Activated CD8-positive, alpha-beta memory T cell treated with anti-CD3 and anti-CD28 coated beads, Interleukin-2, amount 50 U/mL, for 4 hours (primary cell): ENCODE measurements at regions not wholly inside any gene's neighbourhood (a gene's known extent, or its start where the extent isn't known, plus 50 kb on each side); places are given as distances from the start of the nearest gene placed in this dataset.
A peak's percentile ranks its signal among the peaks of the same experiment; 100 is the strongest.
"Not testable (repeated sequence)": the region's sequence is repeated elsewhere in the genome, so short reads cannot be mapped to it uniquely, and the experiment has no call there.

Experiments used
- DNase-seq: peaks from one replicate; pipeline ENCODE4 v3.0.0-alpha.2; 2020

- not testable (repeated sequence) for DNase-seq
These were observed 82.2 kb upstream of the ANTXRL start for GRCh38 chr10:46204482-46205102.

- not testable (repeated sequence) for DNase-seq
These were observed 76.4 kb upstream of the ANTXRL start for GRCh38 chr10:46210427-46210826.

GRCh38 chr10:46215426-46215825 is 71.4 kb upstream of the ANTXRL start:
- DNase-seq: no peak

GRCh38 chr10:46216003-46216634 is 70.7 kb upstream of the ANTXRL start:
- no peak for DNase-seq

- DNase-seq: no peak
These were observed 69.7 kb upstream of the ANTXRL start for GRCh38 chr10:46216836-46217751.

GRCh38 chr10:46217752-46218453 is 68.9 kb upstream of the ANTXRL start:
- DNase-seq: no peak

- DNase-seq: no peak
These were observed 67.9 kb upstream of the ANTXRL start for GRCh38 chr10:46218921-46219320.

GRCh38 chr10:46219431-46219990 is 67.3 kb upstream of the ANTXRL start:
- not testable (repeated sequence) for DNase-seq

- no peak for DNase-seq
These were observed 66.6 kb upstream of the ANTXRL start for GRCh38 chr10:46220187-46220586.

- DNase-seq: no peak
These were observed 65.8 kb upstream of the ANTXRL start for GRCh38 chr10:46220872-46221538.

GRCh38 chr10:46222364-46222935 is 64.3 kb upstream of the ANTXRL start:
- no peak for DNase-seq

- no peak for DNase-seq
These were observed 63.7 kb upstream of the ANTXRL start for GRCh38 chr10:46223064-46223480.

GRCh38 chr10:46223626-46224413 is 63.0 kb upstream of the ANTXRL start:
- DNase-seq: no peak

GRCh38 chr10:46224414-46224682 is 62.4 kb upstream of the ANTXRL start:
- DNase-seq: no peak

GRCh38 chr10:46225597-46225996 is 61.2 kb upstream of the ANTXRL start:
- no peak for DNase-seq

- no peak for DNase-seq
These were observed 60.6 kb upstream of the ANTXRL start for GRCh38 chr10:46226232-46226631.

- no peak for DNase-seq
These were observed 59.8 kb upstream of the ANTXRL start for GRCh38 chr10:46226900-46227558.

GRCh38 chr10:46227571-46227935 is 59.2 kb upstream of the ANTXRL start:
- DNase-seq: no peak

GRCh38 chr10:46227936-46228562 is 58.7 kb upstream of the ANTXRL start:
- DNase-seq: no peak

GRCh38 chr10:46228563-46229071 is 58.2 kb upstream of the ANTXRL start:
- DNase-seq: peak; percentile 64
